HCT116 (cell line): ENCODE measurements at regions not wholly inside any gene's neighbourhood (a gene's known extent, or its start where the extent isn't known, plus 50 kb on each side); places are given as distances from the start of the nearest gene placed in this dataset.

Experiments used
- ATAC-seq: fragments of 200-7000 bp; cut with Tn5 transposase; 2 replicates; pipeline ENCODE4 v1.9.1; 2020; ENCODE audit warnings: mild to moderate bottlenecking, moderate library complexity
- BruUV-seq: library from RNA; stranded (reverse); fragments of 400-500 nt; replicated peaks from 2 replicates; lab custom pipeline; 2021; lab: Mats Ljungman, UMichigan
- CTCF ChIA-PET: fragments of 300-600 bp; sonication (Branson Sonifier 250); formaldehyde crosslinking; loops from one replicate; lab custom pipeline; 2021; ENCODE audit warnings: antibody characterized with exemption; lab: Charles Lee
- POLR2A ChIA-PET: fragments of 300-600, 350-600 bp; sonication (Branson Sonifier 250); formaldehyde crosslinking; loops from one replicate; lab custom pipeline; 2021; ENCODE audit warnings: antibody characterized with exemption; lab: Charles Lee
- RAD21 ChIA-PET, 2 experiments: fragments of 300-600 bp; sonication (Branson Sonifier 250); formaldehyde crosslinking; loops; one replicate each; lab custom pipeline; 2023; ENCODE audit warnings: low total read pairs in 2 of 2; ENCODE audit not compliant: uncharacterized antibody in 2 of 2, unreplicated experiment in 2 of 2, low non-redundant PET in 1 of 2; lab: Charles Lee
- DNase-seq: peaks from one replicate; pipeline ENCODE4 v3.0.0-alpha.2; 2010; ENCODE audit warnings: low read depth, low spot score
- H2AFZ ChIP-seq: fragments of 200-600 bp; shearing (Covaris generic), sonication (generic); 2 replicates; pipeline ENCODE4 v1.6.1; 2017; ENCODE audit warnings: low read depth, mixed run types, mixed read lengths, antibody characterized with exemption, low read length; ENCODE audit not compliant: poor library complexity, severe bottlenecking
- H3K27ac ChIP-seq: 2 replicates; pipeline ENCODE4 v1.5.1; 2012; ENCODE audit warnings: low read depth, low read length
- H3K27me3 ChIP-seq: fragments of 200-600 bp; sonication (generic); 2 replicates; pipeline ENCODE4 v1.6.1; 2016; ENCODE audit warnings: mixed run types, low read length, mixed read lengths; ENCODE audit not compliant: insufficient read depth
- H3K36me3 ChIP-seq, 2 experiments: fragments of 200-500 bp in 1 of 2; fragments of 200-600 bp in 1 of 2; sonication (Bioruptor generic) in 1 of 2; sonication (generic) in 1 of 2; 2 replicates each; pipeline versions ENCODE4 v1.5.1 to v1.6.1; 2014 to 2016; ENCODE audit warnings: low read length in 2 of 2, inconsistent platforms in 1 of 2, mixed read lengths in 1 of 2, mixed run types in 1 of 2; ENCODE audit not compliant: insufficient read depth in 2 of 2, control insufficient read depth in 1 of 2
- H3K4me1 ChIP-seq, 2 experiments: fragments of 200-600 bp in 1 of 2; sonication (generic) in 1 of 2; 2 replicates each; pipeline versions ENCODE4 v1.5.1 to v1.6.1; 2012 to 2017; ENCODE audit warnings: low read length in 2 of 2, inconsistent platforms in 1 of 2, mild to moderate bottlenecking in 1 of 2, mixed read lengths in 1 of 2, mixed run types in 1 of 2, moderate library complexity in 1 of 2; ENCODE audit not compliant: insufficient read depth in 2 of 2, control insufficient read depth in 1 of 2
- H3K4me2 ChIP-seq: fragments of 200-600 bp; sonication (generic); 2 replicates; pipeline ENCODE4 v1.6.1; 2017; ENCODE audit warnings: mixed run types, low read length, mixed read lengths
- H3K4me3 ChIP-seq, 2 experiments: fragments of 200-600 bp in 1 of 2; sonication (generic) in 1 of 2; replicated peaks in 1 of 2; 2 replicates each; pipeline ENCODE4 v1.5.1; 2011 to 2016; ENCODE audit warnings: low read length in 2 of 2, control low read depth in 1 of 2, low read depth in 1 of 2, mild to moderate bottlenecking in 1 of 2, mixed read lengths in 1 of 2, mixed run types in 1 of 2
- H3K79me2 ChIP-seq: fragments of 200-600 bp; sonication (generic); 2 replicates; pipeline ENCODE4 v1.6.1; 2017; ENCODE audit warnings: mild to moderate bottlenecking, mixed run types, low read length, moderate library complexity, mixed read lengths; ENCODE audit not compliant: insufficient read depth
- H3K9ac ChIP-seq: fragments of 200-600 bp; sonication (generic); 2 replicates; pipeline ENCODE4 v1.6.1; 2016; ENCODE audit warnings: low read length, mixed read lengths
- H3K9me2 ChIP-seq: fragments of 200-600 bp; sonication (generic), shearing (Covaris generic); 2 replicates; pipeline ENCODE4 v1.6.1; 2017; ENCODE audit warnings: mixed run types, mild to moderate bottlenecking, moderate library complexity; ENCODE audit not compliant: insufficient read depth
- H3K9me3 ChIP-seq, 2 experiments: fragments of 200-500 bp in 1 of 2; fragments of 200-600 bp in 1 of 2; sonication (Bioruptor generic) in 1 of 2; sonication (generic) in 1 of 2; 2 replicates each; pipeline ENCODE4 v1.6.1; 2014 to 2017; ENCODE audit warnings: low read length in 2 of 2, mixed read lengths in 2 of 2, inconsistent platforms in 1 of 2, low read depth in 1 of 2, mild to moderate bottlenecking in 1 of 2, mixed run types in 1 of 2, moderate library complexity in 1 of 2; ENCODE audit not compliant: control insufficient read depth in 1 of 2, insufficient read depth in 1 of 2
- H4K20me1 ChIP-seq: fragments of 200-600 bp; sonication (generic), shearing (Covaris generic); 2 replicates; pipeline ENCODE4 v1.6.1; 2017; ENCODE audit warnings: mixed run types, mild to moderate bottlenecking, moderate library complexity; ENCODE audit not compliant: insufficient read depth
- EGR1 ChIP-seq: IDR thresholded peaks from 2 replicates; pipeline ENCODE4 v1.6.1; 2012; ENCODE audit warnings: low read depth
- ELF1 ChIP-seq: IDR thresholded peaks from 2 replicates; pipeline ENCODE4 v1.6.1; 2012; ENCODE audit warnings: low read depth, borderline replicate concordance
- EZH2phosphoT487 ChIP-seq: fragments of 200-600 bp; IDR thresholded peaks from 2 replicates; pipeline ENCODE4 v1.6.1; 2018; ENCODE audit warnings: antibody characterized with exemption, borderline replicate concordance
- FOSL1 ChIP-seq: IDR thresholded peaks from 2 replicates; pipeline ENCODE4 v1.6.1; 2012; ENCODE audit warnings: low read depth
- JUND ChIP-seq: IDR thresholded peaks from 2 replicates; pipeline ENCODE4 v1.6.1; 2012
- POLR2A ChIP-seq: IDR thresholded peaks from 2 replicates; pipeline ENCODE4 v1.7.0; 2011; ENCODE audit warnings: borderline replicate concordance; ENCODE audit not compliant: insufficient read depth, insufficient read length; ENCODE audit errors: extremely low read depth
- RAD21 ChIP-seq: IDR thresholded peaks from 2 replicates; pipeline ENCODE4 v1.6.1; 2012; ENCODE audit warnings: low read depth, mild to moderate bottlenecking
- SRF ChIP-seq: IDR thresholded peaks from 2 replicates; pipeline ENCODE4 v1.6.1; 2012; ENCODE audit warnings: low read depth
- ZFX ChIP-seq: fragments of 450-650 bp; IDR thresholded peaks from 2 replicates; pipeline ENCODE4 v1.6.1; 2017
- intact Hi-C: fragments of 100-400 bp; cut with micrococcal nuclease; formaldehyde crosslinking; loops from 2 replicates; pipeline ENCODE4 v1.10.0; 2022
- TF ChIP-seq, protein P1 (sequence below): IDR thresholded peaks from 2 replicates; pipeline ENCODE4 v1.6.1; 2012
- TF ChIP-seq, protein P2 (sequence below): IDR thresholded peaks from 2 replicates; pipeline ENCODE4 v1.6.1; 2012
- TF ChIP-seq, protein P3 (sequence below), 3 experiments: fragments of 200-600 bp in 1 of 3; sonication (generic) in 1 of 3; IDR thresholded peaks in 2 of 3; conservative IDR thresholded peaks in 1 of 3; 2 replicates each; pipeline ENCODE4 v1.5.1; 2012 to 2017; ENCODE audit warnings: low read depth in 2 of 3, low read length in 2 of 3, antibody characterized with exemption in 1 of 3, borderline replicate concordance in 1 of 3, control low read depth in 1 of 3, mild to moderate bottlenecking in 1 of 3, mixed read lengths in 1 of 3, mixed run types in 1 of 3, moderate library complexity in 1 of 3; ENCODE audit not compliant: insufficient read depth in 1 of 3
- TF ChIP-seq, protein P4 (sequence below): IDR thresholded peaks from 2 replicates; pipeline ENCODE4 v1.6.1; 2011; ENCODE audit warnings: mild to moderate bottlenecking, low read length, moderate library complexity; ENCODE audit not compliant: insufficient replicate concordance; ENCODE audit errors: extremely low read depth
- TF ChIP-seq, protein P5 (sequence below): IDR thresholded peaks from 2 replicates; pipeline ENCODE4 v1.6.1; 2012; ENCODE audit warnings: low read depth

DNA sequence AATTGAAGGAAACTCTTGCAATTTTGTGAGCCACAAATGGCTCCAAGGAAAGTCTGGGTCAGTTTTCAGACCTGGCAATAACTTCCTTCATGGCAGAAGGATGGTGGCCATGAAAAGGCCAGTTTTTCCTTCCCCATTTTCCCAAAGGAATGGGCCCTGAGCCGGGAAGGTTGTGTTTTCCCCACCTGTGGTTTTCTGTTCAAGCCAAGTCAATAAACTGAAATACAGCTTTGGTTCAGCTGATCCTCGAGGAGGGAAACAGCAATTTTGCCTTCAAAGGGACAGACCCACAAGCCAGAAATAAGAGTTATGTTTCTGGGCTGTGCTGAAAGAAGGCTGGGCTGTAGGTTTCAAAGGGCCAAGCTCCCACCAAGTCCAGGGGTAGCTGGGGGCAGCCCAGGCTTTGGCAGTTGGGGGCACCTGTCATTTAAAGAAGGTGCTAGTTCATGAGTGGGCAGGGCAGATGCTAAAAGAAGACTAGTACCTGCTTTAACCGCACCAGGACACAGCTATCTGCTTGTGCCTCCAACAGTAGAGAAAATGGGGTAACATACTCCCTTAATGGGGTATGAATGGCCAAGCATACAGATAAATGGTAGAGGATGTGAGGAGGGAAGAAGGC is 97.0 kb downstream of the TTC32 start:
- Histone ChIP-seq H3K9me3 (no peaks in the 10 kb centered on the region), H3K27ac (no peak overlapping the region), H4K20me1 (no peaks in the 10 kb centered on the region), H3K4me2 (no peak overlapping the region), H3K4me1 (peaks cover 19 to 23% of the 10 kb centered on the region in 2 experiments), H3K9me2 (no peaks in the 10 kb centered on the region), H3K27me3 (peaks cover 26% of the 10 kb centered on the region; the same call in 1 of the 2 replicates), H3K36me3 (no peaks in the 10 kb centered on the region), H3K79me2 (no peaks in the 10 kb centered on the region), H3K4me3 (no peak overlapping the region), H2AFZ (no peak overlapping the region), H3K9ac (no peak overlapping the region)
- intact Hi-C loops, result no loop called here
- CTCF ChIA-PET, result no interaction called here
- RAD21 ChIA-PET, result no interaction called here
- POLR2A ChIA-PET, result no interaction called here
- no peak for DNase-seq
- no TSS peak for BruUV-seq
- TF ChIP-seq EZH2phosphoT487 (no peak), JUND (no peak), FOSL1 (no peak), EGR1 (no peak), ELF1 (no peak), POLR2A (no peak), ZFX (no peak), SRF (no peak), RAD21 (no peak)
- TF ChIP-seq, protein P1, sequence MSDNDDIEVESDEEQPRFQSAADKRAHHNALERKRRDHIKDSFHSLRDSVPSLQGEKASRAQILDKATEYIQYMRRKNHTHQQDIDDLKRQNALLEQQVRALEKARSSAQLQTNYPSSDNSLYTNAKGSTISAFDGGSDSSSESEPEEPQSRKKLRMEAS, result no peak
- TF ChIP-seq, protein P2, sequence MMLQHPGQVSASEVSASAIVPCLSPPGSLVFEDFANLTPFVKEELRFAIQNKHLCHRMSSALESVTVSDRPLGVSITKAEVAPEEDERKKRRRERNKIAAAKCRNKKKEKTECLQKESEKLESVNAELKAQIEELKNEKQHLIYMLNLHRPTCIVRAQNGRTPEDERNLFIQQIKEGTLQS, result no peak
- TF ChIP-seq, protein P3, sequence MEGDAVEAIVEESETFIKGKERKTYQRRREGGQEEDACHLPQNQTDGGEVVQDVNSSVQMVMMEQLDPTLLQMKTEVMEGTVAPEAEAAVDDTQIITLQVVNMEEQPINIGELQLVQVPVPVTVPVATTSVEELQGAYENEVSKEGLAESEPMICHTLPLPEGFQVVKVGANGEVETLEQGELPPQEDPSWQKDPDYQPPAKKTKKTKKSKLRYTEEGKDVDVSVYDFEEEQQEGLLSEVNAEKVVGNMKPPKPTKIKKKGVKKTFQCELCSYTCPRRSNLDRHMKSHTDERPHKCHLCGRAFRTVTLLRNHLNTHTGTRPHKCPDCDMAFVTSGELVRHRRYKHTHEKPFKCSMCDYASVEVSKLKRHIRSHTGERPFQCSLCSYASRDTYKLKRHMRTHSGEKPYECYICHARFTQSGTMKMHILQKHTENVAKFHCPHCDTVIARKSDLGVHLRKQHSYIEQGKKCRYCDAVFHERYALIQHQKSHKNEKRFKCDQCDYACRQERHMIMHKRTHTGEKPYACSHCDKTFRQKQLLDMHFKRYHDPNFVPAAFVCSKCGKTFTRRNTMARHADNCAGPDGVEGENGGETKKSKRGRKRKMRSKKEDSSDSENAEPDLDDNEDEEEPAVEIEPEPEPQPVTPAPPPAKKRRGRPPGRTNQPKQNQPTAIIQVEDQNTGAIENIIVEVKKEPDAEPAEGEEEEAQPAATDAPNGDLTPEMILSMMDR (IDR thresholded peaks at IDR 0.05 in 2 of 3, conservative IDR thresholded peaks at IDR 0.05 in 1 of 3; ENCODE audit: borderline replicate concordance in 1 of 3, insufficient read depth in 1 of 3, low read depth in 2 of 3, low read length in 2 of 3), result no peak
- TF ChIP-seq, protein P4, sequence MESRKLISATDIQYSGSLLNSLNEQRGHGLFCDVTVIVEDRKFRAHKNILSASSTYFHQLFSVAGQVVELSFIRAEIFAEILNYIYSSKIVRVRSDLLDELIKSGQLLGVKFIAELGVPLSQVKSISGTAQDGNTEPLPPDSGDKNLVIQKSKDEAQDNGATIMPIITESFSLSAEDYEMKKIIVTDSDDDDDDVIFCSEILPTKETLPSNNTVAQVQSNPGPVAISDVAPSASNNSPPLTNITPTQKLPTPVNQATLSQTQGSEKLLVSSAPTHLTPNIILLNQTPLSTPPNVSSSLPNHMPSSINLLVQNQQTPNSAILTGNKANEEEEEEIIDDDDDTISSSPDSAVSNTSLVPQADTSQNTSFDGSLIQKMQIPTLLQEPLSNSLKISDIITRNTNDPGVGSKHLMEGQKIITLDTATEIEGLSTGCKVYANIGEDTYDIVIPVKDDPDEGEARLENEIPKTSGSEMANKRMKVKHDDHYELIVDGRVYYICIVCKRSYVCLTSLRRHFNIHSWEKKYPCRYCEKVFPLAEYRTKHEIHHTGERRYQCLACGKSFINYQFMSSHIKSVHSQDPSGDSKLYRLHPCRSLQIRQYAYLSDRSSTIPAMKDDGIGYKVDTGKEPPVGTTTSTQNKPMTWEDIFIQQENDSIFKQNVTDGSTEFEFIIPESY, result no peak
- TF ChIP-seq, protein P5, sequence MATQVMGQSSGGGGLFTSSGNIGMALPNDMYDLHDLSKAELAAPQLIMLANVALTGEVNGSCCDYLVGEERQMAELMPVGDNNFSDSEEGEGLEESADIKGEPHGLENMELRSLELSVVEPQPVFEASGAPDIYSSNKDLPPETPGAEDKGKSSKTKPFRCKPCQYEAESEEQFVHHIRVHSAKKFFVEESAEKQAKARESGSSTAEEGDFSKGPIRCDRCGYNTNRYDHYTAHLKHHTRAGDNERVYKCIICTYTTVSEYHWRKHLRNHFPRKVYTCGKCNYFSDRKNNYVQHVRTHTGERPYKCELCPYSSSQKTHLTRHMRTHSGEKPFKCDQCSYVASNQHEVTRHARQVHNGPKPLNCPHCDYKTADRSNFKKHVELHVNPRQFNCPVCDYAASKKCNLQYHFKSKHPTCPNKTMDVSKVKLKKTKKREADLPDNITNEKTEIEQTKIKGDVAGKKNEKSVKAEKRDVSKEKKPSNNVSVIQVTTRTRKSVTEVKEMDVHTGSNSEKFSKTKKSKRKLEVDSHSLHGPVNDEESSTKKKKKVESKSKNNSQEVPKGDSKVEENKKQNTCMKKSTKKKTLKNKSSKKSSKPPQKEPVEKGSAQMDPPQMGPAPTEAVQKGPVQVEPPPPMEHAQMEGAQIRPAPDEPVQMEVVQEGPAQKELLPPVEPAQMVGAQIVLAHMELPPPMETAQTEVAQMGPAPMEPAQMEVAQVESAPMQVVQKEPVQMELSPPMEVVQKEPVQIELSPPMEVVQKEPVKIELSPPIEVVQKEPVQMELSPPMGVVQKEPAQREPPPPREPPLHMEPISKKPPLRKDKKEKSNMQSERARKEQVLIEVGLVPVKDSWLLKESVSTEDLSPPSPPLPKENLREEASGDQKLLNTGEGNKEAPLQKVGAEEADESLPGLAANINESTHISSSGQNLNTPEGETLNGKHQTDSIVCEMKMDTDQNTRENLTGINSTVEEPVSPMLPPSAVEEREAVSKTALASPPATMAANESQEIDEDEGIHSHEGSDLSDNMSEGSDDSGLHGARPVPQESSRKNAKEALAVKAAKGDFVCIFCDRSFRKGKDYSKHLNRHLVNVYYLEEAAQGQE, result no peak
- ATAC-seq, result no peak
